Activated T-helper 17 cell treated with anti-CD3 and anti-CD28 coated beads, Interleukin-2, amount 50 U/mL, for 72 hours (primary cell): ENCODE measurements at regions not wholly inside any gene's neighbourhood (a gene's known extent, or its start where the extent isn't known, plus 50 kb on each side); places are given as distances from the start of the nearest gene placed in this dataset.
"Not testable (repeated sequence)": the region's sequence is repeated elsewhere in the genome, so short reads cannot be mapped to it uniquely, and the experiment has no call there.

Experiments
- ATAC-seq: fragments of 150-1000 bp; cut with Tn5 transposase; replicated peaks from 2 replicates; pipeline ENCODE4 v1.10.0; 2021; ENCODE audit warnings: mild to moderate bottlenecking, moderate library complexity
- H3K27ac Mint-ChIP-seq: one replicate; pipeline ENCODE4 v1.8.0; 2022; ENCODE audit warnings: mixed read lengths
- H3K27me3 Mint-ChIP-seq: one replicate; pipeline ENCODE4 v1.8.0; 2022; ENCODE audit warnings: mixed read lengths
- H3K36me3 Mint-ChIP-seq: one replicate; pipeline ENCODE4 v1.8.0; 2022; ENCODE audit warnings: low read depth, mild to moderate bottlenecking, mixed read lengths
- H3K4me1 Mint-ChIP-seq: one replicate; pipeline ENCODE4 v1.8.0; 2022; ENCODE audit warnings: mixed read lengths
- H3K4me3 Mint-ChIP-seq: one replicate; pipeline ENCODE4 v1.8.0; 2022; ENCODE audit warnings: mild to moderate bottlenecking, mixed read lengths
- H3K9me3 Mint-ChIP-seq: one replicate; pipeline ENCODE4 v1.8.0; 2022; ENCODE audit warnings: mixed read lengths

DNA sequence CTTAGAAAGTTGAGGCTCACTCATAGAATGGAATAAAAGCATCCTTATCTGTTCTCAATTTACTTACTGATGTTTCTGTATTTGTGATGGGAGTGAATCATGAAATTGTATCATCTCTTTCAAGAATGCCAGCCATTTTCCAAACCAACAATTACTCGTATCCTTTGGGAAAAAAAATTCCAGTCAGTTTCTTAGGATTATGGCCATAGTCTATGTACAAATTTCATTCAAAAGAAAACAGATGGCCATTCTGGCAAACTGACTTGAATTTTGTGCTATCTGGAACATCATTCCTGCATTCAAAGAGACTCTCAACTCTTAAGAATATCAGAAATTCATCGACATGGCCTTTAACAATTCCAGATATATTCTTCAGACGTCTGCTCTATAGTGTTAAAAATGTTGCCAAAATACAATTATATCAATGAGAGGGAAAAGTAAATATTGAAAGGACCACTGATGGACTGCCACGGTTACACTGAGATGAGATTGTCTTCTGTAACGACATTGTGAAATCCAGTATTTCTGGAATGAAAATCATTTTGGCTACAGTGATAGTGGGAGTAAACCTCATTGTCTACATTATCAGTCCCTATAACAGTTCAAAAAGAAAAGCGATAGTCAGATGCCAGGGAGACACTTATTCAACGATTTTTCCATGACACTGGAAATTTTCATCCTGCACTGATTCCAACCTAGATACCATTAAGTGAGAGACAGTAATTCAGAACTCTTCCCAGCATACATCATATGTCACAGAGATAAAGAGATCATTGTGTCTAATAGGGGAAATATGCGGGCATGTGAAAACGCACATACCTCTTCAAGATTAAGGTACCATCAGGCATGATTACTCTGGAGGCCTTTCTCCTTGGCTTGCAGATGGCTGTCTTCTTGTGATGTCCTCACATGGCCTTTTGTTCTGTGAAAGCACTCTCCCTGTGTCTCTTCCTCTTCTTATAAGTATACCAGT is 953.8 kb upstream of the ALCAM start:
- ATAC-seq, result no peak
- H3K9me3 Mint-ChIP-seq, result no peaks in the 10 kb centered on the region
- H3K36me3 Mint-ChIP-seq, result no peaks in the 10 kb centered on the region
- H3K27me3 Mint-ChIP-seq, result no peaks in the 10 kb centered on the region
- H3K4me1 Mint-ChIP-seq, result no peaks in the 10 kb centered on the region
- H3K4me3 Mint-ChIP-seq, result no peak overlapping the region
- no peak overlapping the region for H3K27ac Mint-ChIP-seq

DNA sequence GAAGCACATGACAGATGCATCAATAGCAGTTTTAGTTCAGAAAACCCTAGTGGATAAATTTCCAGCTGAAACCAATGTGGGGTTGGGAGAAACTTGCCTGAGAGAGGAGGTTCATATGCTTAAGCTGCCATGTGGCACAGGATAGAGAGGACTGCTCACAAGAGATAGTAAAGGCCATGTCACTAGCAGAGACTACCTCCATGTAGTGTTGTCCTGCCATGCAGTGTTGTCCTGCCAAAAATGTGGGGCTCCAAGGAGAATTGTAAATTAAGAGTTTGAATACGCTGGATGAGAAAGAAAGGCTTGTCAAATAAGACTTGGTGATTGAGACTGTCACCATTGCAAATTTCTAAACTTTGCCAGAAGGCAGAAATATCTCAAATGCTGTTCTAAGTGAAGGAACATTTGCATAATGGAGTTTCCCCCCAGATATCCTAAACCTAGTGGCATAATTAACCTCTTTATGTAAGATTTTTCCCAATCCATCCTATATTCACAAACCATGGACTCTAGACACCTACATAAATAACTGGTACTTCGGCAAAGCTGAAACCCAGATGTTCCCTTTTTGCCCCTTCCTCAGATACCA is 938.3 kb upstream of the ALCAM start:
- ATAC-seq, result no peak
- H3K27ac Mint-ChIP-seq, result no peak overlapping the region
- H3K4me3 Mint-ChIP-seq, result no peak overlapping the region
- no peaks in the 10 kb centered on the region for H3K9me3 Mint-ChIP-seq
- no peaks in the 10 kb centered on the region for H3K4me1 Mint-ChIP-seq
- no peaks in the 10 kb centered on the region for H3K36me3 Mint-ChIP-seq
- no peaks in the 10 kb centered on the region for H3K27me3 Mint-ChIP-seq

DNA sequence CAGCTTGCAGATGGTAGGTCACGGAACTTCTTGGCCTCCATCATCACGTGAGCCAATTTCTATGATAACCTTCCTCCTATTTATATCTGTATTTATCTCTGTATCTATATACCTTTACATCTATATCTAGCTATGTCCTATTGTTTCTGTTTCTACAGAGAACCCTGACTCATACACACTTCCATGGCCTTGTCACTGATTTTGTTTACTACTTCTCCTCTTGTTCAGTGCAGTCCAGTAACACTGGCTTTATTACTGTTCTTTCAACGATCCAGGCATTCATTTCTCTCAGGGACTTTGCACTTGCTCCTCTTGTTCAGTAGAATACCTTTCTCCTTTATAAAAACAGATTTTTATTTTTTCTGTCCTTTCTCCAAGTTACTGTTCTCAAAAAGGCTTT is 937.0 kb upstream of the ALCAM start:
- Mint-ChIP-seq H3K27me3 (no peaks in the 10 kb centered on the region), H3K36me3 (no peaks in the 10 kb centered on the region), H3K4me1 (no peaks in the 10 kb centered on the region)

DNA sequence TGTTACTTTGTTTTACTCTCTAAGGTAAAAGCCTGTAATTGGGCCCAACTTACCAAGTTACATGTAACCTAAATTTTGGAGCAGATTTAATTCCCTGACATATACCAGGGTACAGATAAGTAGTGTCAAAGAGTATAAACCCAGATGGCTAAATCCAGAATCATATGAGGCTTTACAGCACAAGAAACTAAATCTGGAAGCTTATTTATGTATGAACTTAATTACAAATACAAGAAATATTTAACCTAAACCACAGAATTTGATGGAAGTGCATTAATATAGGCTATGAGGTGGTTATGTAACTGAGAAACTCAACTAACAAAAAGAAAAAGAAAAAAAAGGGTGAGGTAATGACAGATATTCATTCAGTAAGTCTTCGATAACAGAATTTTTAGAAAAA is 930.2 kb upstream of the ALCAM start:
- Mint-ChIP-seq H3K36me3 (no peaks in the 10 kb centered on the region), H3K27me3 (no peaks in the 10 kb centered on the region), H3K4me3 (no peak overlapping the region), H3K9me3 (no peaks in the 10 kb centered on the region), H3K4me1 (no peaks in the 10 kb centered on the region), H3K27ac (no peak overlapping the region)
- no peak for ATAC-seq

More for the DNA sequence above, 937.0 kb upstream of the ALCAM start:
- Mint-ChIP-seq H3K4me3 (no peak overlapping the region), H3K9me3 (no peaks in the 10 kb centered on the region), H3K27ac (no peak overlapping the region)
- ATAC-seq, result no peak

DNA sequence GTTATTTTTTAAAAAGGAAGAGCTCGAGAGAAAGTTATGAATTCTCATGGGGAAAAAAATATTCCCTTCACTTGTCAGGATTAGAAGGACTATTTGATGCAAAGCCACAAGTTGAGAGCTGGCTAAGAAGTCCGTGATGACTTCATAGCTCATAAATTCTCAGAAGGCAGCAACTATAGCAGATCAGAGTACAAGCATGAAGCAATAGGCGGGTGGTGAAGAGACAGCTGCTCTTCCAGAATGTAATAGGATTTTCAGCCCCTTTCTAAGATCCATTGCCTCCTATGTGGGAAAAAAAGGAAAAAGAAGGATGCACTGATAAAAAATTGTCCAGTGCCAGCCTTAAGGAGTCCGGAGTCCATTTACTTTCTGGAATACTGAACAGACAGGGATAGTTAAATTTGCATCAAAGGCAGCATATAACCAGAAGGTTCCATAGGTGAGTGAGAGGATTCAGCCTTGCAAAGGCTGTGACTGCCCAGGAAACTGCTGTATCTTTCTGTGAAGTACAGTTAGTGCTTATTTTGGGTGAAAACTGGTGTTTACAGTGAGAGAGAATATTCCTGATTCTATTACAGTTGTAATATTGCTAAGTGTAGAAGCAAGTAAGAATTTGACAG is 929.5 kb upstream of the ALCAM start:
- no peaks in the 10 kb centered on the region for H3K27me3 Mint-ChIP-seq
- H3K36me3 Mint-ChIP-seq, result no peaks in the 10 kb centered on the region
- ATAC-seq, result no peak
- no peak overlapping the region for H3K27ac Mint-ChIP-seq
- no peak overlapping the region for H3K4me3 Mint-ChIP-seq
- H3K9me3 Mint-ChIP-seq, result no peaks in the 10 kb centered on the region
- H3K4me1 Mint-ChIP-seq, result no peaks in the 10 kb centered on the region

DNA sequence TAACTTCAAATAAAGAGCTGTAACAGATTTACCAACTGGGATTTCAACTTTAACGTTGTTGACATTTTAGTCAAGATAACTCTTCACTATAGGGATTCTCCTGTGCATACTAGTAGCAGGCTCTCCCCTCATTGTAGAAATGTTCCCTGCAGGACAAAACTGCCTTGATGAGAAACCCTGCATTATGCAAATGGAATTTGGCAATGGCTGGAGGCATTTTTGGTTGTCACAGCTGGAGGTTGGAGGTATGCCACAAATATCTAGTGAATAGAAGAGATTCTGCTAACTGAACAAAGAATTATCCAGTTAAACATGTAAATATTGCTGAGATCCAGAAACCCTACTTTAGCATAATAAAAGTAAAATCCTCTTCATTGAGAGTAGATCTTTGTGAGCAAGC is 928.8 kb upstream of the ALCAM start:
- Mint-ChIP-seq H3K27ac (no peak overlapping the region), H3K9me3 (no peaks in the 10 kb centered on the region), H3K4me1 (no peaks in the 10 kb centered on the region), H3K36me3 (no peaks in the 10 kb centered on the region), H3K27me3 (no peaks in the 10 kb centered on the region), H3K4me3 (no peak overlapping the region)
- no peak for ATAC-seq

DNA sequence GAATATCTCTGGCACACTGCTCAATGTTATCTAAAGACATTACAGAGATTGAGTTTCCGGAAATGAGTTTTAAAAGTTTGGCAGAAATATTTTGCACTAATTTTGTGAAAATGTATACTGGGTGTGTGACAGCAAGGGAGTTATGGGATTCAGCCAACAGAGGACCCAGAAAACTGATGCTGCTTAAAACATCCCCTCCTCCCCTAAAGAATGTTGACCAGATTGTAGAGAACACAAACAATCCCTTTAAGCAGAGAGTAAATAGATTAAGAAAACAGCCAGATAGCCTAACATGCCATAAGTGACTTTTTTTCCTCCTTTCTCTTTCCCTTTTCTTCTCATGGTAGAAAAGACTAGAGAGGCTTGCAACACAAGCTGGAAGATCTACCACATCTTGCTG is 928.0 kb upstream of the ALCAM start:
- ATAC-seq, result no peak
- Mint-ChIP-seq H3K27me3 (peaks cover 5% of the 10 kb centered on the region), H3K4me3 (no peak overlapping the region), H3K4me1 (no peaks in the 10 kb centered on the region), H3K27ac (no peak overlapping the region), H3K9me3 (no peaks in the 10 kb centered on the region), H3K36me3 (no peaks in the 10 kb centered on the region)

DNA sequence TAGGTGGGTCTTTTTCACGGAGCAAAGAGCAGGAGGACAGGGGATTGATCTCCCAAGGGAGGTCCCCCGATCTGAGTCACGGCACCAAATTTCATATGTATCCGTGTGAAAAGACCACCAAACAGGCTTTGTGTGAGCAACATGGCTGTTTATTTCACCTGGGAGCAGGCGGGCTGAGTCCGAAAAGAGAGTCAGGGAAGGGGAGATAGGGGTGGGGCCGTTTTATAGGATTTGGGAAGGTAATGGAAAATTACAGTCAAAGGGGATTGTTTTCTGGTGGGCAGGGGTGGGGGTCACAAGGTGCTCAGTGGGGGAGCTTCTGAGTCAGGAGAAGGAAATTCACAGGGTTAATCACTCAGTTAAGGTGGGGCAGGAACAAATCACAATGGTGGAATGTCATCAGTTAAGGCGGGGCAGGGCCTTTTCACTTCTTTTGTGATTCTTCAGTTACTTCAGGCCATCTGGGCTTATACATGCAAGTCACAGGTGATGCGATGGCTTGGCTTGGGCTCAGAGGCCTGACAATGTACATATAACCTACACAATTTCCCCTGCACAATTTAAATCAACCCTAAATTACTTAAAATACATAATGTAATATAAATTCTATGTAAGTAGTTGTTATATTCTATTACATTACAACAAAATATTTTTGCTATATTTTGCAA is 921.3 kb upstream of the ALCAM start:
- ATAC-seq, H3K4me3 Mint-ChIP-seq, H3K4me1 Mint-ChIP-seq, H3K36me3 Mint-ChIP-seq, H3K27ac Mint-ChIP-seq, H3K9me3 Mint-ChIP-seq: not testable (repeated sequence)
- peaks cover 14% of the 10 kb centered on the region for H3K27me3 Mint-ChIP-seq

DNA sequence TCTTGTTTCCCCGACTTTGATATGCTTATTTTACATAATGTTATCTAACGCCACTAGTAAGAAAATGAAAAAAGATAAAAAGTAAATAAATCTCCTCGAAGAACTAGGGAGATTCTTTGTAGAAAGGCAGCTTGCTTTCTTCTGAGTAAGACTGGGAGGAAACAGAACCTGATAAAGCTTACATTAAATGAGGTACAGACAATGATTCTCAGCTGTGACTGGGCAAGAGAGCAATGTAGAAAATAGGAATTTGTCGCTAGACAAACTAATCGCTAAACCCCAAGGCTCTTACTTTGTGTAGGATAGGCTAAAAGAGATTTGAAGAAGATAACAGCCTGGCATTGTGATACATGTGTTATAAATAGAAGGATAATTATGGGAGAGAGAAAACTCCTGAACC is 919.0 kb upstream of the ALCAM start:
- Mint-ChIP-seq H3K27me3 (peaks cover 14% of the 10 kb centered on the region), H3K9me3 (no peaks in the 10 kb centered on the region), H3K27ac (no peak overlapping the region), H3K36me3 (no peaks in the 10 kb centered on the region), H3K4me1 (no peaks in the 10 kb centered on the region), H3K4me3 (no peak overlapping the region)
- ATAC-seq, result no peak

DNA sequence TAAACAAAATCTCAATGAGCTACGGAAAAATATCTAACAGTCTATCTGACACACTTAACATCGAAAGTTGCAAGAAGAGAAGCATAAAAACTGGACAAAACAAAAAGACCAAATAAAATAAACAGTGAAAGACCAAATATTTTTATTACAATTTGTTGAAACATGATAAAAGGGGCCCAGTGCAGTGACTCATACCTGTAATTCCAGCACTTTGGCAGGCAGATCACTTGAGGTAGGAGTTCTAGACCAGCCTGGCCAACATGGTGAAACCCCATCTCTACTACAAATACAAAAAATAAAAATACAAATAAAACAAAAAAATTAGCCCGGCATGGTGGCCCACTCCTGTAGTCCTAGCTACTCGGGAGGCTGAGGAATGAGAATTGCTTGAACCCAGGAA is 914.0 kb upstream of the ALCAM start:
- Mint-ChIP-seq H3K4me1 (no peaks in the 10 kb centered on the region), H3K27ac (no peak overlapping the region), H3K4me3 (no peak overlapping the region), H3K9me3 (no peaks in the 10 kb centered on the region), H3K27me3 (no peaks in the 10 kb centered on the region), H3K36me3 (no peaks in the 10 kb centered on the region)
- ATAC-seq, result no peak

DNA sequence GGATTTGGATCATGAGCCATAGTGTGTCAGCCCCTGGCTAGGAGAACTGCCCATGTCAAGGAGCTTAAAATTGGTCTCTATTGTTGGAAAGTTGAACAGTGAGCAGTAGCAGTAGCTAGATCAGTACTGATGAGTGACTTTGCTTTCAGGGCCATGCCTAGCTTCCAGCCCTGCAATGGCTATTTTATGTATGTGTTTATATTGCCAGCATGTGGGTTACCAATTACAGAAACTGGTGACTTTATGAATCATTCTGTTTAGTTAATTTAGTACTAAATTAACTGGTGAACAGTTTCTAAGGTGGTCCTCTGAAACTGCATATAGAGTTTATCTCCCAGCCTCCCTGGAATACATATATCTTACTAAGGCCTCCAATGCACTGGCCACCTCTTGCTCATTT is 908.1 kb upstream of the ALCAM start:
- no peaks in the 10 kb centered on the region for H3K27me3 Mint-ChIP-seq
- ATAC-seq, result no peak
- no peaks in the 10 kb centered on the region for H3K4me1 Mint-ChIP-seq
- H3K9me3 Mint-ChIP-seq, result no peaks in the 10 kb centered on the region
- no peak overlapping the region for H3K27ac Mint-ChIP-seq
- H3K4me3 Mint-ChIP-seq, result no peak overlapping the region
- no peaks in the 10 kb centered on the region for H3K36me3 Mint-ChIP-seq

DNA sequence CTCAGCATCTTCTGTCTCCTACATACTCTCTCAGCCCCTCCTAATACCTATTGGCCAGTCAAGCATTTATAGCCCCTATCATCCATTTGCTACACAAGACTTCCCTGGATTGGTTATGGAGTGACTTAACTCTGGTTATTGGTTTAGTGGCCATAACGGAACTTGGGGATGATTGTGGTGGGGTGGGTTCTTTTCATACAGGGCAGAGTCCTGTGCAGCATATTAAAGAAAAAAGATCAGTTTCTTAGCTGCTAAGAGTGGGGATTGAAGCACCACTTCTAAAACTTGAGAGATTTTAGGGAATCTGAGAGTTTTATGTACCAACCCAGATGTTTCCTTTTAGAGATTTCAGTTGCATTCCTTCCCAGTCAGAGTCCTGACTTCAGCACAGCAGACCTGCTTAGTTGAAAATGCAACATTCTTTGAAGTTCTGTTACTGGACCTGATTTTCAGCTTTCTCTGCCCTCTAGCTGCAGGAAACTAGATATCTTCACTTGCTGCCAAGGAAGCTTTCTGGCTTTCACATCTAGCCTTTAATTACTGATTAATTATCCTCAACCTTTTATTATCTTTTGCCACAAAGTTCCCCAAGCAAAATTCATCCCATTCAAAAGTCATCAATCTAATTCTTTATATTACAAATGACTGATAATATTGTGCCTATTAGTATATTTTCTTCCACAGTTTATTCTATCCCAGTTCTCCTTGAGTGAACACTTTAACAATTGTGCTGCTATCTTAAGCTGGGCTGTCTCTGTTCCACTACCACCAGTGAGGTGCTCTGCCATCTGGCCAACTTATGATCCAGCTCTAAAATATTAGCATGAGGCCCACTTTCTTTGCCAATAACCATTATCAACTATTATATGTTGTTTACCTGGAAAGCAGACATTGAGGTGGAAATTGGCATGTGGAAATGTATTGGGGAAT is 906.0 kb upstream of the ALCAM start:
- Mint-ChIP-seq H3K4me3 (no peak overlapping the region), H3K4me1 (no peaks in the 10 kb centered on the region), H3K27me3 (no peaks in the 10 kb centered on the region), H3K36me3 (no peaks in the 10 kb centered on the region), H3K9me3 (no peaks in the 10 kb centered on the region), H3K27ac (no peak overlapping the region)
- ATAC-seq, result no peak

DNA sequence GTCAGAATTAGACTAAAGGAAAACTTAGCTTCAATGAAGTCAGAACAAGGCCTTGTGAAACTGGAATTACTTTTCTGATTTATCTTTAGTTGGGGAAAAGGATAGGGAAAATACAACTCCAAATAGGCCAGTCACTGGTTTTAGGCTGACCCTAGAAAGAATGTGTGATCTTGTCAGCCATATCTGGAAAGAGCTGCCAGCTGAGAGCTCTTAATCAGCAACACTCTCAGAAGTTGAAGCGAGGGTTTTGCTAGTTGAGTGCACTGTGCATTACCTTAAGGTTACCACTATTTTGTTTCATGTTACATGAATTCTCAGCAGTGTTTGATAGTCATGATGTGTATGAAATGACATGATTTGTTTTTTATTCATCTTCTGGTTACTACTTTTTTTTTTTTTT is 905.3 kb upstream of the ALCAM start:
- no peaks in the 10 kb centered on the region for H3K27me3 Mint-ChIP-seq
- H3K4me3 Mint-ChIP-seq, result no peak overlapping the region
- H3K4me1 Mint-ChIP-seq, result no peaks in the 10 kb centered on the region
- no peak overlapping the region for H3K27ac Mint-ChIP-seq
- ATAC-seq, result no peak
- no peaks in the 10 kb centered on the region for H3K9me3 Mint-ChIP-seq
- no peaks in the 10 kb centered on the region for H3K36me3 Mint-ChIP-seq

DNA sequence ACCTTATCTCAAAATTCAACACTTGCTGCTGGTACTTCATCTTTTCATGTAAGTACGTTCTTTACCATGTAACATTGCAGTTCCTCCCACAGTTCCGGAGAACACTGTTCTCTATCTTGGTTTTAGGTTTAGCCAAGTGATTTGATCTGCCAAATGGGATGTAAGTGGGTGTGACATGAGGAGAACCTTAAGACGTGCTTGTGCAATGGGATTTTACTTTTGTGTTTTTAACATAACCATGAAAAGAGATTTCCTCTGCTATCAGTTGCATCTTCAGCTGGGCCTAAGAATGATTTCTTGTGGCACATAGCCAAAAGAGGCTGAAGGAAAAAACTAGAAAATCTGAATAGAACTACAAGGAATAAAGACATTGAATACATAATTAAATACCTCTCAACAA is 894.5 kb upstream of the ALCAM start:
- H3K4me3 Mint-ChIP-seq, result no peak overlapping the region
- H3K27ac Mint-ChIP-seq, result no peak overlapping the region
- H3K27me3 Mint-ChIP-seq, result no peaks in the 10 kb centered on the region
- peaks cover 9% of the 10 kb centered on the region for H3K9me3 Mint-ChIP-seq
- no peaks in the 10 kb centered on the region for H3K36me3 Mint-ChIP-seq
- no peaks in the 10 kb centered on the region for H3K4me1 Mint-ChIP-seq
- ATAC-seq, result no peak
